IMR-90 (cell line): ENCODE measurements at regions not wholly inside any gene's neighbourhood (a gene's known extent, or its start where the extent isn't known, plus 50 kb on each side); places are given as distances from the start of the nearest gene placed in this dataset.

Source experiments
- ATAC-seq: fragments of 200-7000 bp; cut with Tn5 transposase; 2 replicates; pipeline ENCODE4 v1.9.1; 2020; ENCODE audit warnings: low read depth, mild to moderate bottlenecking, moderate library complexity
- BruUV-seq: library from RNA; stranded (reverse); fragments of 400-500 nt; replicated peaks from 2 replicates; lab custom pipeline; 2021; lab: Mats Ljungman, UMichigan
- CTCF ChIA-PET: fragments of 300-600 bp; formaldehyde crosslinking; extraction: SDS; loops from one replicate; lab custom pipeline; 2021; ENCODE audit warnings: antibody characterized with exemption; lab: Yijun Ruan, JAX
- POLR2A ChIA-PET: fragments of 300-600 bp; sonication (Branson Sonifier 250); formaldehyde crosslinking; loops from one replicate; lab custom pipeline; 2022; ENCODE audit warnings: antibody characterized with exemption; ENCODE audit not compliant: unreplicated experiment; lab: Charles Lee
- DNase-seq: peaks from one replicate; pipeline ENCODE4 v3.0.0; 2013
- H2AFZ ChIP-seq: replicated peaks from 2 replicates; pipeline ENCODE3; 2013; ENCODE audit warnings: low read length, mild to moderate bottlenecking; ENCODE audit not compliant: poor library complexity
- H2AK5ac ChIP-seq: 2 replicates; pipeline ENCODE4 v1.6.1; 2013; ENCODE audit warnings: low read depth, low read length, inconsistent platforms
- H2AK9ac ChIP-seq: replicated peaks from 2 replicates; pipeline ENCODE3; 2013; ENCODE audit warnings: mild to moderate bottlenecking, low read depth, low read length, moderate library complexity; ENCODE audit not compliant: poor library complexity
- H2BK120ac ChIP-seq: 2 replicates; pipeline ENCODE4 v1.6.1; 2013; ENCODE audit warnings: low read depth, low read length, inconsistent platforms
- H2BK15ac ChIP-seq: 3 replicates; pipeline ENCODE4 v1.6.1; 2013; ENCODE audit warnings: low read depth, low read length, inconsistent platforms
- H2BK20ac ChIP-seq: 2 replicates; pipeline ENCODE4 v1.6.1; 2013; ENCODE audit warnings: low read depth, mild to moderate bottlenecking, inconsistent platforms, low read length, moderate library complexity
- H2BK5ac ChIP-seq: 2 replicates; pipeline ENCODE4 v1.6.1; 2013; ENCODE audit warnings: mild to moderate bottlenecking, low read depth, low read length, inconsistent platforms; ENCODE audit not compliant: poor library complexity, severe bottlenecking
- H3K14ac ChIP-seq: replicated peaks from 2 replicates; pipeline ENCODE4 v1.6.1; 2013; ENCODE audit warnings: low read depth, low read length, inconsistent platforms
- H3K18ac ChIP-seq: 2 replicates; pipeline ENCODE4 v1.6.1; 2013; ENCODE audit warnings: low read depth, low read length, control low read depth
- H3K23ac ChIP-seq: 2 replicates; pipeline ENCODE4 v1.6.1; 2013; ENCODE audit warnings: low read depth, low read length, inconsistent platforms
- H3K27ac ChIP-seq: 2 replicates; pipeline ENCODE4 v1.5.1; 2013; ENCODE audit warnings: mild to moderate bottlenecking, control low read depth, low read length; ENCODE audit not compliant: insufficient read depth
- H3K27me3 ChIP-seq: 2 replicates; pipeline ENCODE4 v1.6.1; 2013; ENCODE audit warnings: low read length; ENCODE audit not compliant: control insufficient read depth, insufficient read depth
- H3K36me3 ChIP-seq: 2 replicates; pipeline ENCODE4 v1.6.1; 2013; ENCODE audit warnings: low read length, mixed read lengths; ENCODE audit not compliant: control insufficient read depth, insufficient read depth
- H3K4ac ChIP-seq: 2 replicates; pipeline ENCODE4 v1.6.1; 2013; ENCODE audit warnings: low read depth, low read length, inconsistent platforms
- H3K4me1 ChIP-seq: 2 replicates; pipeline ENCODE4 v1.6.1; 2013; ENCODE audit warnings: low read length, mixed read lengths; ENCODE audit not compliant: control insufficient read depth, insufficient read depth
- H3K4me2 ChIP-seq: 2 replicates; pipeline ENCODE4 v1.6.1; 2013; ENCODE audit warnings: low read depth, mild to moderate bottlenecking, control low read depth, low read length, moderate library complexity
- H3K4me3 ChIP-seq: 2 replicates; pipeline ENCODE4 v1.5.1; 2013; ENCODE audit warnings: low read depth, mild to moderate bottlenecking, control low read depth, low read length, moderate library complexity; ENCODE audit not compliant: insufficient read depth
- H3K56ac ChIP-seq: 2 replicates; pipeline ENCODE4 v1.6.1; 2013; ENCODE audit warnings: low read length, inconsistent platforms; ENCODE audit not compliant: insufficient read depth; ENCODE audit errors: extremely low read depth
- H3K79me1 ChIP-seq, 2 experiments: 2 replicates each; pipeline ENCODE4 v1.6.1; 2013; ENCODE audit warnings: low read length in 2 of 2, inconsistent platforms in 1 of 2, low read depth in 1 of 2
- H3K9ac ChIP-seq: 2 replicates; pipeline ENCODE4 v1.6.1; 2013; ENCODE audit warnings: low read depth, low read length, control low read depth
- H3K9me1 ChIP-seq: 2 replicates; pipeline ENCODE4 v1.6.1; 2013; ENCODE audit warnings: low read length, inconsistent platforms; ENCODE audit not compliant: insufficient read depth
- H3K9me3 ChIP-seq: 2 replicates; pipeline ENCODE4 v1.6.1; 2013; ENCODE audit warnings: low read length; ENCODE audit not compliant: control insufficient read depth, insufficient read depth
- H4K20me1 ChIP-seq: 2 replicates; pipeline ENCODE4 v1.6.1; 2013; ENCODE audit warnings: low read length, inconsistent platforms; ENCODE audit not compliant: insufficient read depth
- H4K5ac ChIP-seq: 2 replicates; pipeline ENCODE4 v1.6.1; 2013; ENCODE audit warnings: mild to moderate bottlenecking, low read depth, low read length, control low read depth
- H4K8ac ChIP-seq, 2 experiments: 2 replicates each; pipeline ENCODE4 v1.6.1; 2013; ENCODE audit warnings: low read depth in 2 of 2, low read length in 2 of 2, control low read depth in 1 of 2, inconsistent platforms in 1 of 2
- H4K91ac ChIP-seq: 2 replicates; pipeline ENCODE4 v1.6.1; 2013; ENCODE audit warnings: low read depth, low read length, inconsistent platforms; ENCODE audit not compliant: insufficient read depth
- BHLHE40 ChIP-seq: fragments of 150-350 bp; IDR thresholded peaks from 2 replicates; pipeline ENCODE4 v1.6.1; 2016; ENCODE audit warnings: mild to moderate bottlenecking, low read depth, low read length
- CEBPB ChIP-seq: IDR thresholded peaks from 2 replicates; pipeline ENCODE4 v1.6.1; 2012; ENCODE audit warnings: low read depth, low read length, improper control_type of control experiment
- CHD1 ChIP-seq: IDR thresholded peaks from 2 replicates; pipeline ENCODE4 v1.6.1; 2012; ENCODE audit warnings: low read depth, low read length, improper control_type of control experiment
- FOS ChIP-seq: fragments of 150-350 bp; IDR thresholded peaks from 2 replicates; pipeline ENCODE4 v1.6.1; 2016; ENCODE audit warnings: low read depth, low read length
- MAFK ChIP-seq: IDR thresholded peaks from 2 replicates; pipeline ENCODE4 v1.6.1; 2012; ENCODE audit warnings: low read depth, low read length, improper control_type of control experiment
- MAZ ChIP-seq: IDR thresholded peaks from 2 replicates; pipeline ENCODE4 v1.6.1; 2012; ENCODE audit warnings: low read depth, mild to moderate bottlenecking, low read length, improper control_type of control experiment, moderate library complexity, borderline replicate concordance
- MXI1 ChIP-seq: IDR thresholded peaks from 2 replicates; pipeline ENCODE4 v1.6.1; 2012; ENCODE audit warnings: low read depth, mild to moderate bottlenecking, low read length, moderate library complexity, borderline replicate concordance
- NFE2L2 ChIP-seq: fragments of 150-350 bp; IDR thresholded peaks from 2 replicates; pipeline ENCODE4 v1.6.1; 2016; ENCODE audit warnings: low read depth, mild to moderate bottlenecking, low read length
- POLR2A ChIP-seq: IDR thresholded peaks from 2 replicates; pipeline ENCODE4 v1.6.1; 2012; ENCODE audit warnings: mild to moderate bottlenecking, low read depth, low read length
- RAD21 ChIP-seq: IDR thresholded peaks from 2 replicates; pipeline ENCODE4 v1.6.1; 2012; ENCODE audit warnings: low read length, improper control_type of control experiment
- RCOR1 ChIP-seq: IDR thresholded peaks from 2 replicates; pipeline ENCODE4 v1.6.1; 2012; ENCODE audit warnings: mild to moderate bottlenecking, low read length, improper control_type of control experiment; ENCODE audit not compliant: insufficient replicate concordance
- RFX5 ChIP-seq: IDR thresholded peaks from 2 replicates; pipeline ENCODE4 v1.8.0; 2012; ENCODE audit warnings: low read depth, mild to moderate bottlenecking, low read length, moderate library complexity
- SMC3 ChIP-seq: fragments of 150-350 bp; IDR thresholded peaks from 2 replicates; pipeline ENCODE4 v1.6.1; 2016; ENCODE audit warnings: low read depth, mild to moderate bottlenecking, antibody characterized with exemption, low read length, moderate library complexity
- WGBS, 2 experiments: methylation state at CpG; one replicate each; pipeline versions ENCODE4 v1.1.5 to v1.1.7; 2013; ENCODE audit warnings: missing lambda C conversion rate in 2 of 2; ENCODE audit not compliant: insufficient read length in 1 of 2; ENCODE audit errors: extremely low coverage in 2 of 2; 5-methylcytosine and 5-hydroxymethylcytosine counted together
- dilution Hi-C: fragments of 300-500 bp; cut with HindIII; formaldehyde crosslinking; loops from one replicate; pipeline ENCODE4 v1.14.3; 2018; ENCODE audit warnings: low sequenced_read_pairs; ENCODE audit not compliant: unreplicated experiment
- in situ Hi-C: fragments of 300-500 bp; cut with MboI; formaldehyde crosslinking; loops from 3 replicates; pipeline ENCODE4 v1.14.3; 2019; ENCODE audit warnings: low sequenced_read_pairs, inconsistent platforms, mixed read lengths
- intact Hi-C: fragments of 100-400 bp; cut with micrococcal nuclease; formaldehyde crosslinking; loops from 2 replicates; pipeline ENCODE4 v1.10.0; 2022
- TF ChIP-seq, protein P1 (sequence below): fragments of 150-350 bp; IDR thresholded peaks from 2 replicates; pipeline ENCODE4 v1.6.1; 2016; ENCODE audit warnings: low read depth, mild to moderate bottlenecking, low read length, moderate library complexity, borderline replicate concordance
- TF ChIP-seq, protein P2 (sequence below): fragments of 150-350 bp; IDR thresholded peaks from 2 replicates; pipeline ENCODE4 v1.6.1; 2017; ENCODE audit warnings: mild to moderate bottlenecking, antibody characterized with exemption, low read length, low read depth
- TF ChIP-seq, protein P3 (sequence below): conservative IDR thresholded peaks from 2 replicates; pipeline ENCODE4 v1.5.1; 2012; ENCODE audit warnings: mild to moderate bottlenecking, low read depth, low read length, improper control_type of control experiment

DNA sequence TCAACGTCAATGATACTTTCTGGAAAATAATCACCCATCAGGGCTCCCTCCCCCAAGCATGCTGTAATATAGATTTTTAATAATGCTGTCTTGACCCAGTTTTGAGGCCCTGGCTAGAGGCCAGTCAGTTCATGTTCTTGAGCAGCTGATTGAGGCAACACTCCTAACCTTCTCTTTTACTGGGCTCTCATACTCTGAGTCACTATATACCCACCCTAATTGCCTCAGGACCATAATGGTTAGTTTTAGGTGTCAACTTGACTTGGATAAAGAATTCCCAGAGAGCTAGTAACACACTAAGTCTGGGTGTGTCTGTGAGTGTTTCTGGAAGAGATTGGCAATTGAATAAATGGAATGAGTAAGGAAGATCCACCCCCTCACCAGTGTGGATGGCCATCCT lies 527.0 kb upstream of the ATP2B1 start:
- TF ChIP-seq FOS: no peak
- no peak for TF ChIP-seq POLR2A
- TF ChIP-seq RFX5: no peak
- no peak for TF ChIP-seq BHLHE40
- TF ChIP-seq CHD1: no peak
- no peak for TF ChIP-seq CEBPB
- TF ChIP-seq MAZ: no peak
- TF ChIP-seq, protein P1, sequence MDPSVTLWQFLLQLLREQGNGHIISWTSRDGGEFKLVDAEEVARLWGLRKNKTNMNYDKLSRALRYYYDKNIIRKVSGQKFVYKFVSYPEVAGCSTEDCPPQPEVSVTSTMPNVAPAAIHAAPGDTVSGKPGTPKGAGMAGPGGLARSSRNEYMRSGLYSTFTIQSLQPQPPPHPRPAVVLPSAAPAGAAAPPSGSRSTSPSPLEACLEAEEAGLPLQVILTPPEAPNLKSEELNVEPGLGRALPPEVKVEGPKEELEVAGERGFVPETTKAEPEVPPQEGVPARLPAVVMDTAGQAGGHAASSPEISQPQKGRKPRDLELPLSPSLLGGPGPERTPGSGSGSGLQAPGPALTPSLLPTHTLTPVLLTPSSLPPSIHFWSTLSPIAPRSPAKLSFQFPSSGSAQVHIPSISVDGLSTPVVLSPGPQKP: no peak
- TF ChIP-seq, protein P2, sequence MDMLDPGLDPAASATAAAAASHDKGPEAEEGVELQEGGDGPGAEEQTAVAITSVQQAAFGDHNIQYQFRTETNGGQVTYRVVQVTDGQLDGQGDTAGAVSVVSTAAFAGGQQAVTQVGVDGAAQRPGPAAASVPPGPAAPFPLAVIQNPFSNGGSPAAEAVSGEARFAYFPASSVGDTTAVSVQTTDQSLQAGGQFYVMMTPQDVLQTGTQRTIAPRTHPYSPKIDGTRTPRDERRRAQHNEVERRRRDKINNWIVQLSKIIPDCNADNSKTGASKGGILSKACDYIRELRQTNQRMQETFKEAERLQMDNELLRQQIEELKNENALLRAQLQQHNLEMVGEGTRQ: no peak
- TF ChIP-seq, protein P3, sequence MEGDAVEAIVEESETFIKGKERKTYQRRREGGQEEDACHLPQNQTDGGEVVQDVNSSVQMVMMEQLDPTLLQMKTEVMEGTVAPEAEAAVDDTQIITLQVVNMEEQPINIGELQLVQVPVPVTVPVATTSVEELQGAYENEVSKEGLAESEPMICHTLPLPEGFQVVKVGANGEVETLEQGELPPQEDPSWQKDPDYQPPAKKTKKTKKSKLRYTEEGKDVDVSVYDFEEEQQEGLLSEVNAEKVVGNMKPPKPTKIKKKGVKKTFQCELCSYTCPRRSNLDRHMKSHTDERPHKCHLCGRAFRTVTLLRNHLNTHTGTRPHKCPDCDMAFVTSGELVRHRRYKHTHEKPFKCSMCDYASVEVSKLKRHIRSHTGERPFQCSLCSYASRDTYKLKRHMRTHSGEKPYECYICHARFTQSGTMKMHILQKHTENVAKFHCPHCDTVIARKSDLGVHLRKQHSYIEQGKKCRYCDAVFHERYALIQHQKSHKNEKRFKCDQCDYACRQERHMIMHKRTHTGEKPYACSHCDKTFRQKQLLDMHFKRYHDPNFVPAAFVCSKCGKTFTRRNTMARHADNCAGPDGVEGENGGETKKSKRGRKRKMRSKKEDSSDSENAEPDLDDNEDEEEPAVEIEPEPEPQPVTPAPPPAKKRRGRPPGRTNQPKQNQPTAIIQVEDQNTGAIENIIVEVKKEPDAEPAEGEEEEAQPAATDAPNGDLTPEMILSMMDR: no peak
- TF ChIP-seq SMC3: no peak
- TF ChIP-seq MAFK: no peak
- no peak for TF ChIP-seq NFE2L2
- TF ChIP-seq RAD21: no peak
- TF ChIP-seq RCOR1: no peak
- TF ChIP-seq MXI1: no peak
- Histone ChIP-seq H2AFZ (no peak overlapping the region), H4K5ac (no peak overlapping the region), H3K9ac (no peak overlapping the region), H2BK5ac (no peak overlapping the region), H3K14ac (no peak overlapping the region), H3K9me1 (no peaks in the 10 kb centered on the region), H3K4me3 (no peak overlapping the region), H3K9me3 (no peaks in the 10 kb centered on the region), H3K23ac (no peak overlapping the region), H2AK9ac (no peak overlapping the region), H3K4ac (no peak overlapping the region), H2BK15ac (no peak overlapping the region), H3K27me3 (no peaks in the 10 kb centered on the region), H3K18ac (no peak overlapping the region), H4K8ac (no peak overlapping the region), H3K79me1 (no peaks in the 10 kb centered on the region), H3K4me2 (no peak overlapping the region), H4K20me1 (no peaks in the 10 kb centered on the region), H3K27ac (no peak overlapping the region), H3K36me3 (no peaks in the 10 kb centered on the region), H2BK20ac (peak overlapping the region; percentile 55; the same call in 1 of the 2 replicates), H2AK5ac (no peak overlapping the region), H2BK120ac (no peak overlapping the region), H3K56ac (no peak overlapping the region), H4K91ac (no peak overlapping the region), H3K4me1 (peaks cover 2% of the 10 kb centered on the region; the same call in 1 of the 2 replicates)
- intact Hi-C loops: no loop called here
- no CpG with 5 or more reads among the region's 1 CpG for WGBS, 2 experiments
- dilution Hi-C loops: no loop called here
- ChIA-PET POLR2A (no interaction called here), CTCF (no interaction called here)
- DNase-seq (no peak), ATAC-seq (no peak)
- no TSS peak for BruUV-seq
- in situ Hi-C loops: no loop called here
